ENCODE measurements at regions not wholly inside any gene's neighbourhood (a gene's known extent, or its start where the extent isn't known, plus 50 kb on each side); places are given as distances from the start of the nearest gene placed in this dataset.

DNA sequence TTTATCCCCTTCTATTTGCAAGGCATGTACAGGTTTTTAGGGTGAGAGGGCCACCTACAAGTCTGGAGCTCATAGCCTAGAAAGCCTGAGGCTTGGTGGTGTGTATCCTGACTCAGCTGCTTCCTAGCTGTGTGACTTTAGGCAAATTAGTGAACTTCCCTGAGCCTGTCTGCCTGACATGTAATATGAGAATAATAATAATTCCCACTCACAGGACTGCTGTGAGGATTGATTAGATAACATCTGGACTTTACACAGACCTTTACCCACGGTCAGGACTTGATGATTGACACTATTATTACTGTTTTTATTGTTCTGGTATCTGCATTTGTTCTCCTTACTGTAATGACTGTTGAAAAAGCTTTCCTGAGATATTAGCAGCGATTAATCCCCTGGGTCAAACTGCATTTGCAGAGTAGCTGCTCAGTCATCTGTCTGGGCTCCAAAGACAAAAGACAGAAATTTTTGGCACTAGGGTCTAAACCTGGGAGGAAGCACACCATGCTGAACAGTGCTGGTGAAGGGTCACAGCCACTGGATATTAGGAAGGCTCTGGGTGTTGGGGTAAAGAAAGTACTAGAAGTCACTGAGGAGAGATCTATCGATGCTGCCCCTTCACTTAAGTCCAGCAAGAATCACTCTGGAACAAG, 276.5 kb upstream of the FN1 start:
- DNase-seq: no peak

- DNase-seq: peak; percentile 90
These were observed 275.7 kb upstream of the FN1 start for GRCh38 chr2:215711471-215712034.

GRCh38 chr2:215707608-215708007, 271.7 kb upstream of the FN1 start:
- no peak for DNase-seq

GRCh38 chr2:215705771-215706361, 270.0 kb upstream of the FN1 start:
- DNase-seq: peak; percentile 90

DNA sequence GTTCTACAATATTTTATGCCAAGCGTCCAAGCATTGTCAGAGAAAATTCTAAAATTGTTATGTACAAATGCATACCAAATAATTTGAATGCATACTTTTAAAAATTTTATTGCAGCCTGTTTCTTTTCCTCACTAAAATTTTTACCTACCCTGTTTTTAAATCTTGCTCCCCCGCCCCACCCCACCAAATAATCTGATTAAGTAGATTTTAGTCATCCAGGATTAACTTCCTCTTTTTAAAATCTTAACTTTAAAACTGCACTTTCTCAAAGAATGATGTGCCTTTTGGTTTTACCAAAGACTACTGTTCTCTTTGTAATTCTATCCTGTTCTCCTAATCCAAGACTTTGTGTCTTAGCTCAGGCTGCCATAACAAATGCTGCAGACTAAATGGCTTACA, 269.4 kb upstream of the FN1 start:
- no peak for DNase-seq

DNA sequence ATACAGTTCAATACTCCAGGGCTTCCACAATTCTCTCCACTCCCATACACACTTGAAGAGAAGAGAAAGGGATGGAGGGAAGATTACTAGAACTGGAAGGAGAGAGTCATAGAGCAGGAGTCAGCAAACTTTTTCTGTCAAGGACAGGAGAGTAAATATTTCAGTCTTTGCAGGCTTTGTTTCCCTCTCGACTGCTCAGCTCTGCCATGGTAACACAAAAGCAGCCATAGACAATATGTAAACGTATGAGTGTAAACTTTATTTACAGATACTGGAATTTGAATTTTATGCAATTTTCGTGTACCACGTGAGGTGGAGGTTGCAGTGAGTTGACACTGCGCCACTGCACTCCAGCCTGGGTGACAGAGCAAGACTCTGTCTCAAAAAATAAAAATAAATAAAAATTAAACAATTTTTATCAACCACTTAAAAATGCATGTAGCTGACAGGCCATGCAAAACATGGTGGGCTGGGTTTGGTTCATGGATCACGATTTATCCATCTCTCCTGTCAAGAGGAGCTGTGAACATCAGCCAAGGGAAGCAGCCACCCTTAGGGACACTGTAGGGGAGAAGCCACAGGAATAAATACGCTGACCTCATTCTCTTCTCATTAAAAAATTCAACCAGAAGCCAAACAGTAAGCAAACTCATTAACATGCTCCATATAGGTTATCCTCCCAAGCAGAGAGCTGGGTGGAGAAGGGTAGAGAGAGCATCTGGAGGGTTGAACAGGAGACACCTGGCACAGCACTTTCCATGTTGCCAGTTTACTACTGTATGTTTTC, 266.4 kb upstream of the FN1 start:
- peak; percentile 26 for DNase-seq

- no peak for DNase-seq
These were observed 264.1 kb upstream of the FN1 start for GRCh38 chr2:215699700-215700538.

DNA sequence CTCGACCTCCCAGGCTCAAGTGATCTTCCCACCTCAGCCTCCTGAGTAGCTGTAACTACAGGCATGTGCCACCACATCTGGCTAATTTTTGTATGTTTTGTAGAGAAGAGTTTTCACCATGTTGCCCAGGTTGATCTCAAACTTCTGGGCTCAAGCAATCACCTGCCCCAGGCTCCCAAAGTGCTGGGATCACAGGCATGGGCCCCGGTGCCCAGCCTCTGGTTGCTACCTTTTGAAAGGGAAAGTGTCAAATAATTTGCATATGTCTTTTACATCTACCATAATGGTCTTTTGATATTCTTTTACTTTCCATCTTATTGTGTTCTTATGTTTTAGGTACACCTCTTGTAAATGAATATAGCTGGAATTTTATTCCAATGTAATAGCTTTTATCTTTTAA, 263.1 kb upstream of the FN1 start:
- DNase-seq: no peak

DNA sequence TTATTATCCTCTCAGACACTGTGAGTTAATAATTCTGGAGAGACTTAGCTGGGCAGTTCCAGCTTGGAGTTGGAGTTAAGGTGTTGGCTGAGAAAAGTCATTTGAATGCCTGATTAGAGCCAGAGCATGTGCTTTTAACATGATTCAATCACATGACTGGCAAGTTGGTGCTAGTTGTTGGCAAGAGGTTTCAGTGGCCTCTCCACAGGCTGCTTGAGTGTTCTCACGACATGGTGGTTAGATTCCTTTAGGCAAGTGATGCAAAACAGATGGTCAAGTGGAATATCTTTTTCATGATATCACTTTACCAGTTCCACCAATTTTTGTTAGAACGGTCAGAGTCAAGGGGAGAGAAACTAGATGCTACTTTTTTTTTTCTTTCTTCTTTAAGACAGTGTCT, 262.7 kb upstream of the FN1 start:
- peak; percentile 99 for DNase-seq

DNA sequence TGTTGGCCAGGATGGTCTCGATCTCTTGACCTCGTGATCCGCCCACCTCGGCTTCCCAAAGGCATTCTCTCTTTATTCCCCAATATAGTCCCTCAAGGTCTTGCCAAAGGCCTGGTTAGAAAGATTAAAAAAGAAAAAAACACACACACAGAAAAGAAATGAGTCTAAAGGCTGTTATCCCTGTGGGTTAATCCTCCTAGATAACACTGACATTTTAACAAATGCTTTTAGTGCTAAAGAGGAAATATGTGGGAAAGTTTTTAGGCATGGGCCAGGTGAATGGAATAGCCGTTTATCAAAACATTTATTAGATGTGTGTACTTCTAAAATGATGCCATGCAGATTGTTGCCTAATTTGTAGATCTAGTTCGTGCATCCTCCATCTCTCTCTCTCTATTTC, 261.6 kb upstream of the FN1 start:
- DNase-seq: no peak

- DNase-seq: no peak
These were observed 261.1 kb upstream of the FN1 start for GRCh38 chr2:215697003-215697402.

DNA sequence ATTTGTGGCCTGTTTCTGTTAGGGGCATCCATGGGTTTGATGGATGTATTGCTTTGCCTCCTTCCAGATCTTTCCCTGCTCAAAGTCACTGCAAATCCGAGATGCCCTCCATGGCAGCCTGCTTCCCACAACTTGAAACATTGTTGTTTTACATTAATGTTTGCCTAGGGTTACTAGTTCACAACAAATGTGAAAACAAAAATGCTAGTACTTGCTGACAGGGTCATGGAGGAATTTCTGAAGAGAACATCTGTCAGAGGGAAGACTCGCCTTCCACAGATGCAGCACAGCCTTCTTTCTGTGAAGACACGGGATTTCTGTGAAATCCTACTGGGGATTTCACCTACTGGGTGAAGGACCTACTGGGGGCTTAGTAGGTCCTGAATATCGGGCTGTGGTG, 260.0 kb upstream of the FN1 start:
- peak; percentile 54 for DNase-seq

DNA sequence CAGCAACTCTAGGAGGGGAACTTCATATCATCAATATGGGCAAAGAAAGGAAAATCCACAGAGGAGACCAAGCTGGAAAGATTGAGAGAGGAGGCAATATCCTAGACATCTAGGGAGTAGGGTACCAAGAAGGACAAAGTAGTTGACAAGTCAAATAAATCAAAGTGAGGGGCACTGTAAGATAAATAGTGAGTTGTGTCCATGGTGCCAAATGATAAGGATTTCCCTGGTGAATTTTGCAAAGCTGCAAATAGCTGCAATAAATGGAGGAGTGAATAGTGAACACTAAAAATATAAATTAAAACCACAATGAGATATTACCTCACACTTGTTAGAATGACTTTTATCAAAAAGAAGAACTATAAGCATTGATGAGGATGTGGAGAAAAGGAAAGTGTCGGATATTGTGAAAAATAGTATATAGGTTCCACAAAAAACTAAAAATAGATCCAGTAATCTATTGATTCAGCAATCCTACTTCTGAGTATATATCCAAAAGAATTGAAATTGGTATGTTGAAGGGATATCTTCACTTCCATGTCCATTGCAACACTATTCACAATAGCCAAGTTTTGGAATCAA, 258.2 kb upstream of the FN1 start:
- no peak for DNase-seq

DNA sequence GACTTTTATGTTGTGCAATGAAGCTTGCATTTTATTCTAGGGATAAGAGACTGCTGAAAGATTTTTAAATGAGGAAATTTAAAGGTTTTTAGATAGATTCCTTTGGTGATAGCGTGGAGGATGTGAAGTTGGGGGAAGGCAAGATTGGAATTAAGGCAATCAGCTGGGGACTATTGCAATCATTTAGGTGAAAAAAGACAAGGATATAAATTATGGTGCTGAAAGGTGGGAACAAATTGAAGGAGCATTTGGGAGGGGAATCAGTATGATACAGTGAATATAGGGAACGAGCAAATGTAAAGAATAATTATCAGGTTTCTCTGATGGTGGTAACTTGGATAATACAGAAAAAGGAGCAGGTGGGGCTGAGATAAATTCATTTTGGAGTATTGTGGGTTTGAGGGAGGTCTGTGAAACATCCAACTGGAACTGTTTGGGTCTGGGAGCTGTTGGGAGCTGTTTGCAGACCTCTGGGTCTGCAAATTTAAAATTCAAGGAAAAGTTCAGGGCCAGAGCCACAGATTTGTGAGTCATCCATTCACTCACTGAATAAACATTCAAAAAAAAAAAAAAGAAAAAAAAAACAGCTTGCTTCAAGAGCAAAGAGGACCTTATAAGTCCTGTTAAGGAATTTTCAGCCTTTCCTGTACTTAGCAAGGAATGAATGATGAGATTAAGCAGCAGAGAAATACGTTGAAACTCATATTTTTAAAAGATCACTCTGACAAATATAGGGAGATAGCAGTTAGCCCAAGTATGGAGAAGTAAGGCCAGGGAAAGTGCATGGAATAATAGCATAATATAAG, 257.5 kb upstream of the FN1 start:
- DNase-seq: peak; percentile 95

- peak; percentile 86 for DNase-seq
These were observed 256.7 kb upstream of the FN1 start for GRCh38 chr2:215692387-215693079.

DNA sequence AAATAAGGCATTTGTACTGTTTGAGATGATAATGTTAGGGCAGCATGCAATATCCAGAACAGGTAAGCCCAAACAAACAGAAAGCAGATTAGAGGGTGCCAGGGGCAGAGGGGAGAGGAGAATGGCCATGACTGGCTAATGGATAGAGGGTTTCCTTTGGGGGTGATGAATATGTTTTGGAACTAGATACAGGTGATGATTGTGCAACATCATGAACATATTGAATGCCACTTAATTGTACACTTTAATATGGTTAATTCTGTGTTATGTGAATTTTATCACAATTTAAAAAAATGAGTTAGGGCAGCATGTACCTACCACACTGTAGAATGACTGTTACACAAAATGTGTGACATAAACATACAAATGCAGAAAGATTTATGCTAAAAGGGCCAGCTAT, 255.5 kb upstream of the FN1 start:
- no peak for DNase-seq

DNA sequence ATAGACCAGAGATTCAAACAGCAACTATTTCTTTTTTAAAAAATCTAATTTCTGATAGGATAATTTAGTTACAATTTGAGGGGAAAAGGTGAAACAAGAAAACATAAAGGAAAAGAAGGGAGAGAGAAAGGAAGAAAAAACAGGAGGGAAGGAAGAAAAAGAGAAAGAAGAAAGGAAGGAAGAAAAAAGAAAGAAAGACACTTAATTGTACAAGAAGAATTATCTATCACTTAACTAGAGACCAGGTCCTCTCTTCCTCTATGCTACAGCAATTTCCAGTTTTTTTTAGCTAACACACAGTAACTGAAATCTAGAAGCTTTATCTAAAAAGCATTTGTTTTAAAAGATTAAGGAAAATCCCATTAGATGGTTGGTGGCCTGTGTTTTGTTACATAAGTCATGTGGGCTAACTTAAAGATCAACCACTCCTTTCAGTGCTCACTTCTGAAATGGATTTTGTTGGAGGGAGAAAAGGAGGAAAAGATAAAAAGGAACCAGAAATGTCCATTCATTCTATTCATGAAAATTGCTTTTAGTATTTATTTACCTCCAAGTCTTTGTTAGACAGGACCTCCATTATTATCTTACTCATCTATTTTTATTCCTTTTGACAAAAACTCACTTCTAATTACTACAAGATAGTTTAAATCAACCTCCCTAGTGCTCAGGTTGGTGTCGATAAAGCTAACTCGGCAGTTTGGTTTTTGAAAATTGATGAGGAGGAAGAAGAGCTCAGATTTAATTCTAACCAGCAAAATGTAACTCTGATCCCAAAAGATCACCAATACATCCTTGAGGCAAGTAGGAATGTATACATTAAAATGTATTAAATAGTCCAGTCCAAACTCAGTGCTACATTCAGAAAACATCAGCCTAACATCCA, 251.5 kb upstream of the FN1 start:
- DNase-seq: no peak

- no peak for DNase-seq
These were observed 249.5 kb upstream of the FN1 start for GRCh38 chr2:215685238-215685990.
